Heart left ventricle (tissue), 16 donors: ENCODE measurements at regions not wholly inside any gene's neighbourhood (a gene's known extent, or its start where the extent isn't known, plus 50 kb on each side); places are given as distances from the start of the nearest gene placed in this dataset.

Source experiments
- ATAC-seq, 4 donors: fragments of 200-7000 bp; cut with Tn5 transposase; one replicate each; pipeline ENCODE4 v1.9.1; 2020 to 2022; ENCODE audit warnings: moderate library complexity in 4 of 4, mild to moderate bottlenecking in 3 of 4, moderate number of reproducible peaks in 1 of 4
- DNase-seq, 5 donors: peaks; one replicate each; pipeline ENCODE4 v3.0.0-alpha.2; 2020
- H3K27ac ChIP-seq, 12 donors: fragments of 200-600 bp; sonication (generic) in 4 of 12; one replicate each; pipeline versions ENCODE4 v1.5.0 to v1.8.0; 2016 to 2022; ENCODE audit warnings: mild to moderate bottlenecking in 2 of 12
- H3K27me3 ChIP-seq, 9 donors: fragments of 200-600 bp; sonication (generic) in 2 of 9; one replicate each; pipeline versions ENCODE4 v1.5.1 to v1.8.0; 2016 to 2022; ENCODE audit warnings: mild to moderate bottlenecking in 3 of 9
- H3K36me3 ChIP-seq, 9 donors: fragments of 200-600 bp; sonication (generic) in 2 of 9; one replicate each; pipeline versions ENCODE4 v1.5.0 to v1.8.0; 2018 to 2022; ENCODE audit warnings: mild to moderate bottlenecking in 2 of 9
- H3K4me1 ChIP-seq, 12 donors: fragments of 200-600 bp; sonication (generic) in 4 of 12; one replicate each; pipeline versions ENCODE4 v1.5.0 to v1.8.0; 2016 to 2022; ENCODE audit warnings: mild to moderate bottlenecking in 3 of 12
- H3K4me3 ChIP-seq, 12 donors: fragments of 200-600 bp; sonication (generic) in 4 of 12; one replicate each; pipeline versions ENCODE4 v1.5.0 to v1.8.0; 2017 to 2022; ENCODE audit warnings: mild to moderate bottlenecking in 9 of 12, moderate library complexity in 4 of 12
- H3K9me3 ChIP-seq, 12 donors: fragments of 200-600 bp; sonication (generic) in 4 of 12; one replicate each; pipeline versions ENCODE4 v1.5.0 to v1.8.0; 2016 to 2022; ENCODE audit warnings: mild to moderate bottlenecking in 1 of 12
- POLR2A ChIP-seq, 2 donors: fragments of 450-650 bp; IDR thresholded peaks; one replicate each; pipeline ENCODE4 v1.6.1; 2017; ENCODE audit warnings: antibody characterized with exemption in 2 of 2, mild to moderate bottlenecking in 2 of 2, moderate library complexity in 2 of 2
- WGBS, 4 donors: extraction: QIAGEN DNeasy Blood & Tissue Kit in 2 of 4; methylation state at CpG; one replicate each; pipeline versions ENCODE4 v1.1.5 to v1.1.7; 2013 to 2018; 5-methylcytosine and 5-hydroxymethylcytosine counted together
- intact Hi-C, 10 donors: fragments of 100-400 bp; cut with DNase I; formaldehyde crosslinking; loops; one replicate each; pipeline versions ENCODE4 v1.11.1 to v1.14.2; 2022
- TF ChIP-seq, protein P1 (sequence below), 12 donors: fragments of 200-600 bp; sonication (generic) in 4 of 12; IDR thresholded peaks; one replicate each; pipeline versions ENCODE4 v1.5.0 to v1.8.0; 2018 to 2022; ENCODE audit warnings: antibody characterized with exemption in 12 of 12, mild to moderate bottlenecking in 5 of 12
- donor health status: ischemic (EF 13 %, LVEDD 7.1; RV severe dilation, severe dysfunction).
- donor health status: healthy with polysubstance abuse.
- donor health status: DM: no; HTN: yes; CAD: no.
- donor health status: DM: no; HTN: no; CAD: no.
- donor health status: ischemic (EF 25% LVEDD 6.9; RV normal size, moderate dysfunction).
- donor health status: ischemic (EF 25% LVEDD 5.7; RV mildly dilated, moderate dysfunction).
- donor health status: healthy.
- donor health status: DM: yes; HTN: yes; CAD: no.
- donor health status: ischemic (EF 35%, LVEDD 5.7; RV mildly dilated, moderate dysfunction).
- donor health status: nonischemic (EF 11% LVEDD 7.7; RV severe dilation, severe dysfunction).
- donor health status: DM: yes; HTN: yes; CAD: no.
- donor health status: PGD.
- donor health status: ischemic (EF 29% LVEDD 5.4; RV normal size, mild dysfunction).
- donor health status: nonischemic (EF 23%, LVEDD 6.1; RV moderate dilation, normal function).

DNA sequence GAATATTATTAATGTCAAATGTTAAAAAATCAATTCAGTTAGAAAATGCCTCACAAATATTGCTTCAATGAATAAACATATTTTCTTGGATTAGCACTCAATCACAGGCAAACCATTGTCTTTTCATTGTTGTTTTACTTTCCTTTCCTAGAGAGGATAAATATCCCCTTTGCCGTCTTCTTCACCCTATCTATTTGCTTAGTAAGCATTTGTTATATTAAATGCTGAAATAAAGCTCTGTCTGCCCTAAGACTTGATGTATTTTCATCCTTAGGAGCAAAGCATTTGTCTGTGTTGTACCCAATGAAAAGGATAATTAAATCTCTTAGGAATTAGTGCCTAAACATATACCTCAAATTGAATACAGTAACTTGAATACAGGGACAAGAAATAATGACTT is 1071.2 kb upstream of the GYPC start:
- no peak overlapping the region for H3K27ac ChIP-seq
- no peaks in the 10 kb centered on the region for H3K27me3 ChIP-seq
- ATAC-seq (no peak), DNase-seq (no peak)
- intact Hi-C loops: no loop called here
- H3K4me3 ChIP-seq: no peak overlapping the region
- no peaks in the 10 kb centered on the region for H3K36me3 ChIP-seq
- no peaks in the 10 kb centered on the region for H3K4me1 ChIP-seq
- WGBS, 4 donors: 72 to 80% (median 76%) methylated on average over 1 of the region's 1 CpG
- TF ChIP-seq POLR2A (IDR thresholded peaks at IDR 0.05): no peak
- TF ChIP-seq, protein P1, sequence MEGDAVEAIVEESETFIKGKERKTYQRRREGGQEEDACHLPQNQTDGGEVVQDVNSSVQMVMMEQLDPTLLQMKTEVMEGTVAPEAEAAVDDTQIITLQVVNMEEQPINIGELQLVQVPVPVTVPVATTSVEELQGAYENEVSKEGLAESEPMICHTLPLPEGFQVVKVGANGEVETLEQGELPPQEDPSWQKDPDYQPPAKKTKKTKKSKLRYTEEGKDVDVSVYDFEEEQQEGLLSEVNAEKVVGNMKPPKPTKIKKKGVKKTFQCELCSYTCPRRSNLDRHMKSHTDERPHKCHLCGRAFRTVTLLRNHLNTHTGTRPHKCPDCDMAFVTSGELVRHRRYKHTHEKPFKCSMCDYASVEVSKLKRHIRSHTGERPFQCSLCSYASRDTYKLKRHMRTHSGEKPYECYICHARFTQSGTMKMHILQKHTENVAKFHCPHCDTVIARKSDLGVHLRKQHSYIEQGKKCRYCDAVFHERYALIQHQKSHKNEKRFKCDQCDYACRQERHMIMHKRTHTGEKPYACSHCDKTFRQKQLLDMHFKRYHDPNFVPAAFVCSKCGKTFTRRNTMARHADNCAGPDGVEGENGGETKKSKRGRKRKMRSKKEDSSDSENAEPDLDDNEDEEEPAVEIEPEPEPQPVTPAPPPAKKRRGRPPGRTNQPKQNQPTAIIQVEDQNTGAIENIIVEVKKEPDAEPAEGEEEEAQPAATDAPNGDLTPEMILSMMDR (IDR thresholded peaks at IDR 0.05): no peak
- peaks cover 0 to 3% (median 0%) of the 10 kb centered on the region in 12 donors for H3K9me3 ChIP-seq

DNA sequence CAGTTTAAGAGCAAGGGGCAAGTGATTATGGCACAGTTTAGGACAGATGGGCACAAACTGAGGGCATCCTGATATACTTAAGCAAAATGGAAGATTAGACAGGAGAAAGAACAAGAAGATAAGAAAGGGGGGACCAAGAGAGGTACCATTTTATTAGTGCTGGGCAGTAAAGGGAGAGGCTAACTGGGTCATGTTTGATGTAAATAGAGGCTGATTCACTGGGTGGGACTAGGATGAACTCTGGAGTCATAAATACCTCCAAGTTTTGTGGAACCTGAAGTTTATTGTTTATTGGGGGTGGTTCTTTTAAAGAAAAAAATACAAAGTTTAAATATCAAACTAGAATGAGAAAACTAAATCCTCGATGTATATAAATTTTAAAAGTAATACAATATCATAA is 1067.2 kb upstream of the GYPC start:
- H3K27me3 ChIP-seq: no peaks in the 10 kb centered on the region
- no peaks in the 10 kb centered on the region for H3K36me3 ChIP-seq
- ATAC-seq: no peak
- no peak overlapping the region for H3K27ac ChIP-seq
- TF ChIP-seq, protein P1 (IDR thresholded peaks at IDR 0.05): no peak
- no peak for TF ChIP-seq POLR2A (IDR thresholded peaks at IDR 0.05)
- DNase-seq: no peak
- intact Hi-C loops: no loop called here
- peaks cover 0 to 6% (median 0%) of the 10 kb centered on the region in 12 donors for H3K9me3 ChIP-seq
- 69 to 76% (median 72%) methylated on average over 1 of the region's 1 CpG for WGBS, 4 donors
- H3K4me3 ChIP-seq: no peak overlapping the region
- H3K4me1 ChIP-seq: no peaks in the 10 kb centered on the region

DNA sequence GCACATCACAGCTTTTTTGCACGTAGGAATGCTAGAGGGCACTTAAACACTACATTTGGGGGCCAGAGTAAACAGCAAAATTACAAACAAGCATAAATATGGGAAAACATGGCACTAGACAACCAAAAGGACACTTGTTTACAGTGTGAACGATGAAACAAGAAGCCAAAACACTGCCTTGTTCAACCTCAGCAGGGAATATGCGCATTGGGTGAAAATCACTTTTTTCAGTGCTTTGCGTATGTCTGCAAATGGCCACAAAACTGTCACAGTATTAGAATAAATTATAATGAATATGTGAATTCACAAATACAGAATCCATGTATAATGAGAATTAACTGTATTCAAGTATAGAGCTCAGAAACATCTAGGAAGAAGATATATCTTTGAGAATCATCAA is 1064.0 kb upstream of the GYPC start:
- DNase-seq (no peak), ATAC-seq (no peak)
- 56 to 70% (median 63%) methylated on average over 4 of the region's 4 CpGs for WGBS, 4 donors
- Histone ChIP-seq H3K27ac (no peak overlapping the region), H3K9me3 (peaks cover 0 to 6% (median 0%) of the 10 kb centered on the region in 12 donors), H3K27me3 (no peaks in the 10 kb centered on the region), H3K36me3 (no peaks in the 10 kb centered on the region), H3K4me3 (no peak overlapping the region), H3K4me1 (peaks cover 0 to 2% (median 0%) of the 10 kb centered on the region in 12 donors)
- TF ChIP-seq POLR2A (IDR thresholded peaks at IDR 0.05): no peak
- TF ChIP-seq, protein P1 (IDR thresholded peaks at IDR 0.05): no peak
- intact Hi-C loops: no loop called here

- intact Hi-C loops: no loop called here
- Histone ChIP-seq H3K4me3 (no peak overlapping the region), H3K36me3 (no peaks in the 10 kb centered on the region), H3K27me3 (no peaks in the 10 kb centered on the region), H3K9me3 (peaks cover 0 to 3% (median 0%) of the 10 kb centered on the region in 12 donors), H3K27ac (no peak overlapping the region), H3K4me1 (peaks cover 0 to 2% (median 0%) of the 10 kb centered on the region in 12 donors)
- ATAC-seq (no peak), DNase-seq (no peak)
- TF ChIP-seq POLR2A (IDR thresholded peaks at IDR 0.05): no peak
- TF ChIP-seq, protein P1 (IDR thresholded peaks at IDR 0.05): no peak
- WGBS, 4 donors: 77 to 84% (median 81%) methylated on average over 2 of the region's 2 CpGs
These were observed 1062.9 kb upstream of the GYPC start for GRCh38 chr2:125593036-125593435.
